ENCODE measurements at regions not wholly inside any gene's neighbourhood (a gene's known extent, or its start where the extent isn't known, plus 50 kb on each side); places are given as distances from the start of the nearest gene placed in this dataset.

- no peak overlapping the region for H3K27ac ChIP-seq (ENCODE audit: control insufficient read depth, insufficient read depth)
- H3K4me2 ChIP-seq (ENCODE audit: control insufficient read depth, insufficient read depth) = no peak overlapping the region
- in situ Hi-C loops (cut with MboI) (no loop called here), intact Hi-C loops (cut with micrococcal nuclease; ENCODE audit: unreplicated experiment) (no loop called here)
- ChIA-PET SMC1A (ENCODE audit: uncharacterized antibody, unreplicated experiment) (interaction anchor here (0.8 kb wide), 1 partner anchor 236 kb away, joined by 3 read pairs; no protein-coding TSS in a partner anchor), CTCF (interaction anchor here (1.2 kb wide), 1 partner anchor 8 kb away, joined by 3 read pairs; no protein-coding TSS in a partner anchor), POLR2A (no interaction called here), RAD21 (ENCODE audit: unreplicated experiment) (no interaction called here)
- no peak for TF ChIP-seq FOXM1 (IDR thresholded peaks at IDR 0.05; ENCODE audit: low read depth, low read length)
- no peak for TF ChIP-seq TARDBP (IDR thresholded peaks at IDR 0.05; ENCODE audit: borderline replicate concordance)
- no peak for TF ChIP-seq ELK1 (IDR thresholded peaks at IDR 0.05; ENCODE audit: low read depth, low read length)
- no peak for TF ChIP-seq LARP7 (IDR thresholded peaks at IDR 0.05)
- no peak for TF ChIP-seq ATF2 (IDR thresholded peaks at IDR 0.05; ENCODE audit: low read length)
- TF ChIP-seq JUND (IDR thresholded peaks at IDR 0.05; ENCODE audit: low read depth, low read length) = no peak
- TF ChIP-seq ETV6 (conservative IDR thresholded peaks at IDR 0.05 in 1 of 2, IDR thresholded peaks at IDR 0.05 in 1 of 2; ENCODE audit: borderline replicate concordance in 1 of 2, low read depth in 1 of 2) = no peak
- TF ChIP-seq KLF5 (IDR thresholded peaks at IDR 0.05; ENCODE audit: partially characterized antibody) = no peak
- no peak for TF ChIP-seq ZBTB33 (IDR thresholded peaks at IDR 0.05)
- TF ChIP-seq POU2F2 (IDR thresholded peaks at IDR 0.05; ENCODE audit: borderline replicate concordance, low read depth, low read length) = no peak
- no peak for FAIRE-seq
- H3K36me3 ChIP-seq (ENCODE audit: control insufficient read depth in 2 of 2, insufficient read depth in 2 of 2, low read length in 1 of 2) = no peaks in the 10 kb centered on the region
- H2AFZ ChIP-seq (ENCODE audit: control insufficient read depth, low read depth, low read length) = no peak overlapping the region
- no TSS peak for BruUV-seq (replicated peaks)
- H3K4me3 ChIP-seq = no peak overlapping the region
- WGBS (ENCODE audit: insufficient coverage, insufficient replicate concordance, low lambda C conversion rate, missing lambda C conversion rate) = 44% methylated on average over 2 of the region's 2 CpGs
- no peak for ATAC-seq
- H3K9me3 ChIP-seq (replicated peaks; ENCODE audit: control insufficient read depth, insufficient read depth, low read length) = no peaks in the 10 kb centered on the region
- no peaks in the 10 kb centered on the region for H3K79me2 ChIP-seq (ENCODE audit: control insufficient read depth, insufficient read depth, low read length)
- no peaks in the 10 kb centered on the region for H3K27me3 ChIP-seq (replicated peaks in 1 of 2; ENCODE audit: control insufficient read depth in 2 of 2, insufficient read depth in 2 of 2, low read length in 1 of 2)
- no peak for DNase-seq (ENCODE audit: low read depth, low spot score)
- H4K20me1 ChIP-seq (ENCODE audit: control insufficient read depth, insufficient read depth) = no peaks in the 10 kb centered on the region
- no peaks in the 10 kb centered on the region for H3K4me1 ChIP-seq (ENCODE audit: control insufficient read depth, insufficient read depth, low read length)
- H3K9ac ChIP-seq (ENCODE audit: control insufficient read depth, insufficient read depth, low read length) = no peak overlapping the region
These were observed 794.6 kb upstream of the ZNF608 start for GRCh38 chr5:125541085-125541484.

Data from GM12878 (cell line).